ENCODE measurements at regions not wholly inside any gene's neighbourhood (a gene's known extent, or its start where the extent isn't known, plus 50 kb on each side); places are given as distances from the start of the nearest gene placed in this dataset.
A peak's percentile ranks its signal among the peaks of the same experiment; 100 is the strongest.
"Not testable (repeated sequence)": the region's sequence is repeated elsewhere in the genome, so short reads cannot be mapped to it uniquely, and the experiment has no call there.

GRCh38 chr3:197430502-197430901 lies 125.3 kb downstream of the BDH1 start:
- DNase-seq, result no peak

DNA sequence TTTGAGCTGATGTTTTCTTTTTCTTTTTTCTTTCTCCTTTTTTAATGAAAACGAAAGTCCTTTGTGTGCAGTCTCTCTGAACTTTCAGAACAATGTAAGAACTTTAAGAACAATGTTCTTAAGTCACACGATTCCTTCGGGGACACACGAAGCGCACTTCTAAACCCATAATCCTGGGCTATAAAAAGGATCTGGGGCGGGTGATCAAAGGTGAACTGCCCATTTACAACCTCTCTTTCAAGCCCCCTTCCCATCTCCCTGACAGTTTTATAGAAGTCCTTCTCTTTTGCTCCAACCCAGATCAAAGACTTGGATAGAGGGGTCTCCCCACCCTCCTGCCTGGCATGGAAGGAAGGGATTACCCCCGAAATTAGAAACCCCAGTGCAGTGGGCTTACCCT lies 126.8 kb downstream of the BDH1 start:
- no peak for DNase-seq

DNA sequence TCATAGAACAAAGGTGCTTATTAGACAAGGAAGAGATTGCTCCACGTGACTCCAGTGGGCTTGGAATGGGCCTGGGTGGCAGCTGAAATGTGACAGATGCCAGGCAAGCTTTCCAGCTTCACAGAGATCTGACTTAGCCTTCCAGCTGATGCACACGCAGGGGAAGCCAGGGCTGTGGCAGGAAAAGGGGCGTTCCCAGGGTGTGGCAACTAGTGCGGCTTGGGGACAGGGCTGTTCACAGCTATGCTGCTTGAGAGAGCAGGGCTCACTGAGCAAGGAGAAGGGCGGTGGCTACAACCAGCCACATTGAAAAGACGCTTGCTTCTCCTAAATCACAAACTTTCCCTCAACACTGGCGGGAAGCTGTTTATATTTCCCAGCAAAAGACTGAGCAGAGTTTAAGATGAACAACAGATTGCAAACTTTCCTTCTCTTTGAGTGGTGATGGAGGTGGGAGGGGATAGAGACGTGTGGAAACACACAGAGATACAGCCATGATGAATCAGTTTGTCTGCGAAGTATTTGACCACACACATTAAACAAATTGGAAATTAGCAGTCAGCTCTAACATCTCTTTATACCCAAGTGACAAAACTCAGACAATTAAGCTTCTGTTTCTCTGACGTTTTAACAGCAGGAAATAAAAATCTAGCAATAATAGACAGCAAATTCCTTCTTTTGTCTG lies 127.5 kb downstream of the BDH1 start:
- DNase-seq, result peak; percentile 56

- DNase-seq, result no peak
These were observed 128.6 kb upstream of the DLG1 start for GRCh38 chr3:197427021-197427420.

DNA sequence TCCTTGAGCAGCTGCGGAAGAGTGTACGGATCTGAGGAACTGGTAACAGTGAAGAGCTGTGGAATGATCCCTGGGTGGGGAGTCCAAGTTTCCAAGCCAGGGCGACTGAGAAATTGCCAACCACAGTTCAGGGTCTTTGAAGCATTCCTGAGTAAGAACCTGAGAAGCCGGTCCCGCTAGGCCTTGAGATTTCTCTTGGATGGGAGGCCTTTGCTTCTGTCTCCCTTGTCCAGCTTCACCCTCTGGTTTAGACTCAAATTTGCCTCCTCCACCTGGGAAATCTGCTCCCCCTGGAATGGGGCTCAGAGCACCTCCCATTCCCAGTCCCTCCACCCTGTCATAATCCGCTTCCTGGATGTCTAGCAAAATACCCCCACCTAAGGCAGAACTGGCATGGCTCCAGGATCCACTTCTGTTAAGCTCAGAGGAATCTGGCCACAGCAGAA lies 127.7 kb upstream of the DLG1 start:
- DNase-seq, result no peak

- DNase-seq, result no peak
These were observed 127.2 kb upstream of the DLG1 start for GRCh38 chr3:197425485-197426120.

DNA sequence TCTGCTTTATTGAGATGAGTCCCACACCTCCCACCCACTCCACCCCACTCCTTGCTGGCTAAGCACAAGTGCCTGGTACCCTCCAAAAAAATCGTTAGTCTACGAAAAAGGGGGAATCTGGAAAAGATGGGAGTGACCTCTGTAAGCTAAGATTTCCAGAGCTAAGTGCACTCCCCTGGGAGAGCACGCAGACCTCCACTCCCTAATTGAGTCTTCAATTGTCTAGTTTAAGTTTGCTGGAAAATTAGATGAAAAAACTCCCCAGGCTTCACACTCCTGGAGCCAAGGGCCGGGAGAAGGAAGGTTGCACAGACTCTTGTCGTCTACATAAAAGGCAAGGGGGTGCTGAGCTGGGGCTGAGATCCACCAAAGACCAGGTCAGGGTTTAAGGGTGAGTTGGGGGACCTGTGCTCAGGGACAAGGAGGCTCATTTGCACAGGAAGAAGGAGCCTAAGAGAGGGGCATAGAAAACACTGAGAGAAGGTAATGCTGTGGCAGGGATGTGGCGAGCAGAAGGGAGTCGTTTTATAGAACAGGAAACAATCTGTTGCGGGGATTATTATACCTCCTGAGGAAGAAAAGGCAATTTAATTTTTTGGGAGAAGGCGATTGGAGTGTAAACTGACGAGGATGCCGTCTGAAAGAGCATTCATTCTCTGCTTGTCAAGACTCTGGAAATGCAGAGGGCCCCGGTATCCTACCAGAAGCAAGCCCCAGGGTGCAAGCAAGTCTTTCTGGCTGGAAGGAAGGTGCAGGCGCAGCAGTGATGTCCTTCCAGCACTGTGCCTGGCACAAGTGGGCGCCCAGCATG lies 126.5 kb upstream of the DLG1 start:
- DNase-seq, result no peak

DNA sequence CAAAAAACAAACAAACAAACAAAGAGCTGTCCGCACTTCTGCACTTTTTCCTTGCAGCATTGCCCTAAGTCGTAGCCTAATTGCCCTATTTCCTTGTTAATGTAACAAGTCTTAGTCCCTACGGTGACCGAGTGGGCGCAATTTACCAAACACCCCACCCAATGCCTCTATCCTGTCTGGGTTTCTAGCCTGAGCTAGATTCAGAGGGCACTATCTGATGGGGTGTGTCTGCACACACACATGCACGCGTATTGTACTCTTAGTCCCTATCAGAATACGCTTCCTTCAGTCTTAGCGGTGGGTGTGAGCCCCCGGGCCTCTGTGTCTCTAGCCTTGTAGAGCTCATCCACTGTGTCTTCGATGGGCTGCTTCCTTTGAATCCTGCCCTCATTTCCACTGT lies 125.9 kb upstream of the DLG1 start:
- DNase-seq, result no peak

- DNase-seq, result no peak
These were observed 125.0 kb upstream of the DLG1 start for GRCh38 chr3:197423376-197423775.

GRCh38 chr3:197422506-197422905 lies 124.1 kb upstream of the DLG1 start:
- DNase-seq, result no peak

GRCh38 chr3:197421021-197421420 lies 122.6 kb upstream of the DLG1 start:
- DNase-seq, result no peak

DNA sequence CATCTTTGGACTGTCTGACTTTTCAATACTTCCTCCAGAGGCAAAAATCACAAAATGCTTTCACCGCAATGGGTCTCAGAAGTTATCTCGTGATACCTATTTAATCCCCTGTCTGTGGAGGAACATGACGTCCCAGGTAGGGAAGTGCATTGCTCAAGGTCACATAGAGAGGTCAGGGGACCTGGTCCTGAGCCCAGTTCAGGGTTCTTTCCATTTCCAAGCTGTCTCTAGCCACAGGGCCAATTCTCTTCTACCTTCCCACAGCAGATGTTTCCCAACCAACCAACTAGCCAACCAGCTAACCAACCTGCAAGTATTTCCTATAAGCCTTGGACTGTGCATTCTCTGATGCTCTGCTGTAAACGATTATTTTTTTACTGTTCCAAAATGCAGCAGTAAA lies 122.2 kb upstream of the DLG1 start:
- no peak for DNase-seq

DNA sequence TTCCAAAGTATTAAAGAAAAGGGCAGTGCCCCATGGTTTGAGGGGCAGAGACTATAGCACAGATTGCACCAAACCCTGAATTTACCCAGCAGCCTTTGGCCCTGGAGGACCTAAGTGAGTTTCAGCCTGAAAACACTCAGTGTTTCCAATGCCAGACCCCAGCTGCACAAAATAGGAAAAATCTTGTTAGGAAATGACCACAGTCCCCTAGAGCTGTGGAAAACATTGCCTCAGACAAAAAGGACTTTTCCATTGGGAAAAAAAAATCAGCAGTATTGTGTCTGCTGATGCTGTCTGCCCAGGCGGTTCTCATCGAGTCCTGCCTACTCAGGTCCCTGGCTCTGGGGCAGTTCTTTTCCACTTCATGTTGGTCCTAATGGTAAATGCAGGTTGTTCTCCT lies 121.7 kb upstream of the DLG1 start:
- DNase-seq, result no peak

GRCh38 chr3:197419696-197420095 lies 121.3 kb upstream of the DLG1 start:
- DNase-seq, result no peak

GRCh38 chr3:197417911-197418618 lies 119.7 kb upstream of the DLG1 start:
- DNase-seq, result no peak

DNA sequence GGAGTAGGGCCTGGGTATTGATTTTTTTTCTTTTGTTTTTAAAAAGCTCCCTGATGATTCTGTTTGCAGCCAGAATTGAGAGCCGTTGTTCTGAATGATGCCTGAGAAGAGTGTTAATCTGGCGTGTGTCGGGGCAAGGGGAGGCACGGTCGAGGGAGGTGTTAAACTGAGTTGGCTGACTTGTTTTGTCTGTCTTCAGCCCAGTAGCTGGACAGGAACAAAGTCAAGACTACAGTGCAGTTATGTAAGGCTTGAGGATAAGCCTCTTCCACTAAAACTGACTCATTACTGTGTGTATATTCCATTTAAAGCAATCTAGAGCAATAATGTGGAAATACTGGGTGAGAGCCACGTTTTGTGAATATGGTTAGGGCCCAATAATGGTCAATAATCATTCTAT lies 119.0 kb upstream of the DLG1 start:
- DNase-seq, result no peak

- DNase-seq, result not testable (repeated sequence)
These were observed 113.5 kb upstream of the DLG1 start for GRCh38 chr3:197411899-197412298.

DNA sequence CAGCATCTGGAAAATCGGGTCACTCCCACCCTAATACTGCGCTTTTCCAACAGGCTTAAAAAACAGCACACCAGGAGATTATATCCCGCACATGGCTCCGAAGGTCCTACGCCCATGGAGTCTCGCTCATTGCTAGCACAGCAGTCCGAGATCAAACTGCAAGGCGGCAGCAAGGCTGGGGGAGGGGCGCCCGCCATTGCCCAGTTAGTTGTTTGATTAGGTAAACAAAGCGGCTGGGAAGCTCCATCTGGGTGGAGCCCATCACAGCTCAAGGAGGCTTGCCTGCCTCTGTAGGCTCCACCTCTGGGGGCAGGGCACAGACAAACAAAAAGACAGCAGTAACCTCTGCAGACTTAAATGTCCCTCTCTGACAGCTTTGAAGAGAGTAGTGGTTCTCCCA lies 111.8 kb upstream of the DLG1 start:
- DNase-seq, result not testable (repeated sequence)

DNA sequence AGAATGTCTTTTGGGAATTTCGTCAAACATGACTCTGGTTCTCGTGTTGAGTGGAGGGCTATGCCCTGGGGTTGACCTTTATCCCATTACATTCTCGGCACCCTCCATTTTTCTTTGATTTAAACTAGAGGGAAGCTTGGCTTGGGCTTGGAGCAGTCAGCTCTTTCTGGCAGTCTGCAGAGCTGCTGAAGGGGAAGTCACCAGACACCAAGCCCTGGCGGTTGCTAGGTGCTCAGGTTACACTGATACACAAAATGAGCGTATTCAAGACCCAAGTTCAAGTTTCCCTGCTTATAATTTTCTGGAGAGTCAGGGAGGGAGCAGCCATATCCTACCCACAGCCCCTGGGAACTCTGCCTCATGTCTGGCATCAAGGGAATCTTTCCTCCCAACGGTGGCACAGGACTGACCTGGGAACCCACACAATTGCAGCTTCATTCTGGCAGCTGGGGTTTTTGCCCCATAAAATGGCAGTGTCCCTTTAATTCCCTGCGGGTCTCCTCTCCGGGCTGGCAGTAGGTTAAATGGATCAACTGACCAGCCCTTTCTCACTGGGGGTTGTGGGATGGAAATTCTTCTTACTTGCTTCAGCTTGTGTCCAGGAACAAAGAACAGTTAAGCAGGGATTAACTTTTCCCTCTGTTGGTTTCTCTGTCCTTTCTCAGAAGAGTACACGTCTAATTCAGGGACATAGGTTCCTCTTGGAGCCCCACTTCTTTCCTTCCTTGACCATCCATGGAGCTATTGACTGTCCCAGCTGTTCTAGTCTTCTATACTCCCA lies 110.0 kb upstream of the DLG1 start:
- no peak for DNase-seq

GRCh38 chr3:197407526-197407925 lies 109.1 kb upstream of the DLG1 start:
- no peak for DNase-seq

GRCh38 chr3:197407053-197407452 lies 108.6 kb upstream of the DLG1 start:
- no peak for DNase-seq

- no peak for DNase-seq
These were observed 107.9 kb upstream of the DLG1 start for GRCh38 chr3:197406266-197406665.

- DNase-seq, result no peak
These were observed 106.3 kb upstream of the DLG1 start for GRCh38 chr3:197404754-197405153.

Measured in activated CD4-positive, alpha-beta T cell treated with anti-CD3 and anti-CD28 coated beads, Interleukin-2, Interleukin-6, amounts not matched to agents 100 ng/mL and 50 ng/mL, durations not matched to agents 16 hours and 8 hours (primary cell).